HG03097 (cell line): ENCODE measurements at regions not wholly inside any gene's neighbourhood (a gene's known extent, or its start where the extent isn't known, plus 50 kb on each side); places are given as distances from the start of the nearest gene placed in this dataset.

Source experiments
- ATAC-seq: cut with Tn5 transposase; IDR thresholded peaks from one replicate; pipeline ENCODE4 v1.9.1; 2021; ENCODE audit not compliant: unreplicated experiment, low FRiP score

DNA sequence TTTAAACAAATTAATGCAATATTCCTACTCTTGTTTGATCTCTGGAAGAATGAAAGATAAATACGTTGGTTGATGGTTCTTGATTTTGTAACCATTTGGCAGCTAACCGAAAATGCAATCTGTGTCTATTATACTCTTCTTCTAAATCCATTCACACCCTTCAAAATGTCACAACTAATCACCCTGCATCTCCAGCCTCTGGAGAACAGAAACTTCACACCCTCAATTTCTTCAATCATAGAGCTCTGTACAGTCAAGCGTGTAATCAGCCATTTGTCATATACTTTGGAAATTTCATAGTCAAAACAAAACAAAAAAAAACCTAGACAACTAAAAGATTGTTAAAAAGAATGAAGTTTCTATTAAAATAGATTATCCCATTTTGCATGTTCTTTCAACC lies 1482.3 kb upstream of the LRRTM1 start:
- ATAC-seq: no peak

GRCh38 chr2:81767187-81767912 lies 1462.8 kb upstream of the LRRTM1 start:
- no peak for ATAC-seq

DNA sequence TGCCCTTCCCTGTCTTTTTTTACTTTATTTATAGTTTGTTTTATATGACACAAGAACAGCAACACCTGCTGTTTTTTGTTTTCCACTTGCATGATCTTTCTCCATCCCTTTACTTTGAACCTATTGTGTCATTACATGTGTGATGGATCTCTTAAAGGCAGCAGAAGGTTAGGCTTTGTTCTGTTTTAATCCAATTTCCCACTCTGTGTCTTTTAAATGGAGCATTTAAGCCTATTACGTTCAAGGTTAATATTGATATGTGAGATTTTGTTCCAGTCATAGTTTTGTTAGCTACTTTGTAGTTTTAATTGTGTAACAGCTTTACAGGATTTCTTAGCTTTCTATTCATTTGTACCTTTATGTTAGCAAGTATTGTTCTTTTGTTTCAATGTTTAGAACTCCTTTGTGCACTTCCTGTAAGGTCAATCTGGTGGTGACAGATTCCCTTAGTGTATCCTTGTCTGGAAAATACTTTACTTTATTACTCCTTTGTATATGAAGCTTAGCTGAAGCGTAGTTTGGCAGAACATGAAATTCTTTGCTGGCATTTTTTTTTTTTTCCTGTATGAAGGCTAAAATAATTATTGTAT lies 1443.0 kb upstream of the LRRTM1 start:
- ATAC-seq: no peak

GRCh38 chr2:81739966-81740365 lies 1435.4 kb upstream of the LRRTM1 start:
- ATAC-seq: no peak

DNA sequence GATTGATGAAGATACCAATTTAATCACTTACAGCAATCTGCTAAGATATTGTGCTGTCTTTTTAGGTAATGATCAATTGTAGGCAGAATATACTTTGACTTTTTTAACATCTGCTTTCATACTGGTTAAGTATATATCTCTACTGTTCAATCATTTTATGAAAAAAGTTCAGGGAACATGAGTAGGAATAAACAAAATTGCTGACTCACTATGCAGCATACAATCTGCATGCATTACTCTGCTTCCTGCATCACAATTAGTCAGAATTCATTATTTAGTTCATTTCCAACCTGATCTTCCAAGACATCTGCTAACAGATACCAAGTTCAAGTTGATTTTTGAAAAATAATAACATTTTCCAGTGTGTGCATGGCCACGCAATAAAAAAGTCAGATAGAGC lies 1430.4 kb upstream of the LRRTM1 start:
- no peak for ATAC-seq

DNA sequence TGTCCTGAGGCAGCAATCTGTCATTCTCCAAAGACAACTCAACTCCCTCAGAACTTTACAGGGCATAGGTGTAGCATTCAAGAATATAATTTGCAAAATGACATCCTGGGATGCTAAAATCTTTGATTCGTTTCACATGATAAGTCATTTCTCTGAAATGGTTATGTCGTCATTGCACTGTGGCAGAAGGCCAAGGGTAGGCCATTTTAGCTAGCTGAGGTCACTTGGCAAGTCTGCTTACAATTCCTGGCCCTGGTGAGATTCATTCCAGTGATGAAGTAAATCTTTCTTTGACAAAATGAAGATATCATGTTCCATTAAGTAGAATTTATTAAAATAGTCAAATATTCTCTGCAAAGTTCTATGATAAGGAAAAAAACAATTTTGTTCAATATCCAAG lies 1410.3 kb upstream of the LRRTM1 start:
- ATAC-seq: no peak

- ATAC-seq: no peak
Measured at GRCh38 chr2:81706856-81707255, 1402.3 kb upstream of the LRRTM1 start.

DNA sequence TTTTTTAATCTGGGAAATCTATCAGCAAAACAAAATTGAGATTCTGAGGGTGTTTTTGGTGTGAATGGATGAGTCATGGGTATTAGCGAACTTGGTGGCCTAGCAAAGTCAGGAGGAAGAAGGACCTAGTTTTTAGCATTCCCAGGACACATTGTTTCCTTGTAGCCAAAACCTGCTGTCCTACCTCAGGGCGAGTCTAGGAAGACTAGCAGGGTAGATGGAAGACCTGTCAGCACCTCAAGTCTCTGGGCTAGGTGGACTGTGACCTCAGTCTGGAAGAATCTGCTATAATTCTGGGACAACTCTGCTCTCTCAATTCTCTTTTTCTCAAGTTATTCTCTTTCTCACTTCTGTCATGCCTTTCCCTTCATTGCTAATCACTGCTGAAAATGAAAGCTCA lies 1399.3 kb upstream of the LRRTM1 start:
- no peak for ATAC-seq

DNA sequence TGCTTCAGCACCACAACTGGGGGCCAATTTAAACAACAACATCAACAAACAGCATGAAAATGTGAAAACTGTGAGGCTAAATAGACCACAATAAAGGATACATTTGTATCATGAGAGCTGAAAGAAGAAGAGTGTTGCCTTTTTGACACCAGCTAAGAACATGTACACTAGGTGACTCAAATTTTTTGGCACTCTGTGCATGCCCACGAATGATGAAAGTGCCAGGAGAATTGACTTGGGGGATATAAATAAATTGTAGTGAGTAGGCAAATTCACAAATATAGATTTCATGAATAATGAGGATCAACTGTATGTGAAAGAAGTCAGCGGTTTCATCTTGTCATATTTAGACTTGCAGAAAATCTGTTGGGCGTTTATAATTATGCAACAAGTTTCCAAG lies 1388.0 kb upstream of the LRRTM1 start:
- ATAC-seq: no peak

- ATAC-seq: no peak
Measured at GRCh38 chr2:81675641-81676040, 1371.1 kb upstream of the LRRTM1 start.

DNA sequence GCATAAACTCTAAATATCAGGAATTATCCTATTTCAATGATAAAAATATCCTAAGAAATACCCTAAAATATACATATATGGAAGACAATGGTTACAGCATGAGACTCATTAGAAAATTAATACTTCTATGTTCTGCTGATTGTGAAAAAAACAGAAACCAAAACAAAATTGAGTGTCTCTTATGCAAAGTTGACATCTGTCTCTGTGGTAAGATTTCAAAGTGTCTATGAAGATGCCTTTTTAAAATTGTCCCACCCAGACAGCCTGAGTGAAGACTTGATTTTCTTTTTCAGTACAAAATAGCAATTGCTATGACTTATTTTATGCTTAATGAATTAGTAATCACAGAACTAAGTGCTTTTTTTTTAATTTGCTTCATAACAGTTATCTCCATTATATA lies 1368.4 kb upstream of the LRRTM1 start:
- no peak for ATAC-seq

DNA sequence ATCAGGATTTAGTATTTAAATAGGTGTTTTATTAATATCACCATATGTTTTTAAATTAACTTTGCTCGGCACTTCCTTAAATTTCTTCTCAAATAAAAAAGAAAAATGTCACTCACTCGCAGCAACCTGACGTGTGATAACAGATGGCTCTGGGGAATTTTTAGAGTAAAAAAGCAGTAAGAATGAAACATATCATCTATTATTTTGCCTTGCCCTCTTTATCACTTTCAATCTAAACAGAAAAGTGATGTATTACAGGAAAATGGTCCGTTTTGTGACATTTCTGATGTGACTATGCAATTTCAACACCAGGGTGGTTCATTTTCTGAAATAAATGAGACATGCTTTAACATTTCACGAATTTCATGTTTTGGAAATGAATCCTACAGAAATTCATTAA lies 1368.0 kb upstream of the LRRTM1 start:
- no peak for ATAC-seq

DNA sequence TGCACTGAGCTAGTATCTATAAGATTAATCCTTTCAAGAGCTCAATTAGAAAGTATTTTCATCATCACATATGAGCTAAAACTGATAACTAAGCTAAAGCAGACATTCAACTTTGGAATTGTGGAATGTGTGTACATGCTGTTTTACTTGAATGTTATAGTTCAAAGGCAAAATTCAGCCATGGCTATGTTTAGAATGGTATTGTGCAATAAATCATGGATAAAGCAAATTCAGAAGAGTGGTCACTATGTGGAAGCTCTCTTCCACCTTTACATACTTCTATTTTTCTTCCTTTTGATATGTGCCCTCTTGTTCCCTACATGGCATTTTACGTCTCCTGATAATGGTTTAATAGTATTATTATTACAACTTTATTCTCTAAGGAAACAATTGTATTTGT lies 1366.3 kb upstream of the LRRTM1 start:
- ATAC-seq: no peak

GRCh38 chr2:81661081-81661480 lies 1356.5 kb upstream of the LRRTM1 start:
- ATAC-seq: no peak

DNA sequence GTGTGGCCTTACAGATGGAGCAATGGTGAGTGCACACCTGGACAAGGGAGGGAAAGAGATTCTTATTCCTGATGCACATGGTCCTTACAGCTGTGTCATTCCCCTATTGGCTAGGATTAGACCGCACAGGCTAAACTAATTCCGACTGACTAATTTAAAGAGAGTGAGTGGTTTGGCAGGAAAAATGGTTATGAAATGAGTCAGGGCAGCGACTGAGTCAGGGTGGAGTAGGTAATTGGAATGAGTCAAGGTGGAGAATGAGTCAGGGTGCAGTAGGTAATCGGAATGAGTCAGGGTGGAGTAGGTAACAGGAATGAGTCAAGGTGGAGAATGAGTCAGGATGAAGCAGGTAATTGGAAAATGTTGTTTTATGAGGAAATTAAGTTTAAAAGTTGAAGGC lies 1353.7 kb upstream of the LRRTM1 start:
- ATAC-seq: no peak

DNA sequence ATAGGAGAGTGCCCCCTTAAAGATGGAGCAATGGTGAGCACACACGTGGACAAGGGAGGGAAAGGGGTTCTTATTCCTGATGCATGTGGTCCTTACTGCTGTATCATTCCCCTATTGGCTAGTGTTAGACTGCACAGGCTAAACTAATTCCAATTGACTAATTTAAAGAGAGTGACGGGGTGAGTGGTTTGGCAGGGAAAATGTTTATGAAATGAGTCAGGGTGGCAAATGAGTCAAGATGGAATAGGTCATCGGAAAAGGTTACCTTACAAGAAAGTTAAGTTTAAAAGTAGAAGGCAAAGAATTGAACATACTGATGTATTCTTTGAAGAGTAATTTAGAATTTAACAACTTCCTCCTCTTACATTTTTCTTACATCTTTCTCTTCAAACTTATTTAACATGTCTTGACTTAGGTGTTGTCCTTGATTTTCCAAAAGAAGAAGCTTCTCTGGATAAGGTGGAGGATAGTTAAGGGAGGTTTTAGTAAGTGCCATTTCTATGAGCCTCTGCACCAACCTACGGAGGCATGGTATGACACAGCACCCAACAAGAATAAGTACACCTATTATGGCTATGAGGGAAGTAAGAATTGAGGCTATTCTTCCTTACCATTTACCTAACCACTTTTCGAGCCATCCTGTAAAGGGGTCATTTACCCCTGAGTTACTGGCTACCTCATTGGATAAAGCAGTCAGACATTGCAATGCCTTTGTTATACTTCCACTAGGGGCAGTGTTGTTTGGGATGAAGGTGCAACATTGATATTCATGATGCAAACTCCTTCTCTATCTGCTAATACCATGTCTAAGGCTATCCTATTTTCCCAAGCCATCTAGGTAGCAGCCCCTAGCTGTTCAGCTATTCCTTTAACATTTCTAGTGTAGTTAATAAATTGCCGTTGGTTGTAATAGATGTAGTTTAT lies 1345.8 kb upstream of the LRRTM1 start:
- no peak for ATAC-seq

DNA sequence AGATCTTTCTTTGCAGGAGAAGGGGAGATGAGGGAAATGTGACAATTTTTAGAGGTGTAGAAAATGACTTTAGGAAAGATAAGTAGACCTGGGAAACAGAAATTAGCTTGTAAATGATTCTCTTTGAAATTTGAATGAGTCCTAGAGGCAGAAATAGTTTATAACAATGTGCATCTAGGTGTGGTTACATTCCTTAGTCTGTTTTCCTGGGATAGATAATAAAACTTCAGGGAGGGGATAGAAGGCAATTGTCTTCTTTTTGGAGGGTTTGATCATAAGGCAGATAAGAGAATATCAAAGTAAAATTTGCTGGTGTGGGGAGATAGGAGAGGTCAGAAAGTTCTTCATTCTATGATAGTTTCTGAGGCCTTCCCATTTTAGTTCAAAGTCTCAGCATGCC lies 1344.3 kb upstream of the LRRTM1 start:
- no peak for ATAC-seq

DNA sequence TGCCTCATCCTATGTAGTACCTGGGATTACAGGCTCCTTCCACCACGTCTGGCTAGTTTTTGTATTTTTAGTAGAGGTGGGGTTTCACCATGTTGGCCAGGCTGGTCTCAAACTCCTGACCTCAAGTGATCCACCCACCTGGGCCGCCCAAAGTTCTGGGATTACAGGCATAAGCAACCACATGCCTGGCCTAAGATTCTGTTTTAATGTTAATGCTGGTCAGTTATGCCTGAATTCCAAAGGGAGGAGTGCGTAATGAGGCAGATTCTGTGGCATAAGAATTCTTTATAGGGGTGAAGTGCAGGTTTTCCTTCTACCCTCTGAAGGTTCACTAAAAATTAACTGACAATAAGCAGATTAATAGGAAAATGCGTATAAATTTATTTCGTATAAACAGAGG lies 1343.8 kb upstream of the LRRTM1 start:
- ATAC-seq: no peak

GRCh38 chr2:81647715-81648230 lies 1343.2 kb upstream of the LRRTM1 start:
- ATAC-seq: no peak

GRCh38 chr2:81645745-81646301 lies 1341.3 kb upstream of the LRRTM1 start:
- no peak for ATAC-seq

DNA sequence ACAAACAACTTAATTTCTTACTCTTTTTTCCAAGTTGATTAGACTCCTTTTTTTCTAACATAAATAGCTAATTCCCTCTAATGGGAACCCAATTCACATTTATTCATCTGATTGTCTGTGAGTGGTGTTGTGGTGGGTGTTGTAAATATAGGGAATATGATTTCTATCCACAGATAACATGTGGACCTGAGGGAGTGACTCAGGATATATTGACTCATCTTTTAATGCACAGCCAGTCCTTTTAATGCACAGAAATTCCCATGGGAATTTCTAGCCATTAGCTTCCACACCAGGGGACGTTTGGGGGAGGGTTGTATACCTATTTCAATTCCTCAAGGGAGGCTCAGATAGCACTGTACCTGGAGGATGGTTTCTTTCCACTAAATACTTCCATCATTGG lies 1339.6 kb upstream of the LRRTM1 start:
- ATAC-seq: no peak
